ENCODE measurements at regions not wholly inside any gene's neighbourhood (a gene's known extent, or its start where the extent isn't known, plus 50 kb on each side); places are given as distances from the start of the nearest gene placed in this dataset.

- no peak for DNase-seq
- H4K91ac ChIP-seq (ENCODE audit: low read depth, low read length) = no peak overlapping the region
- H3K4me3 ChIP-seq (ENCODE audit: low read depth, low read length) = no peak overlapping the region
- H3K4me2 ChIP-seq (ENCODE audit: low read length) = no peak overlapping the region
- no peaks in the 10 kb centered on the region for H3K27me3 ChIP-seq (ENCODE audit: insufficient read depth, low read length)
- no peak overlapping the region for H2BK12ac ChIP-seq (ENCODE audit: low read length)
- peaks cover 9% of the 10 kb centered on the region for H3K9me3 ChIP-seq (ENCODE audit: insufficient read depth, low read depth, low read length)
- H3K36me3 ChIP-seq (ENCODE audit: control insufficient read depth in 1 of 2, insufficient read depth in 2 of 2, low read length in 2 of 2) = no peaks in the 10 kb centered on the region
- WGBS (ENCODE audit: extremely low coverage, insufficient coverage, insufficient read length) = no CpG with 5 or more reads among the region's 2 CpGs
- H3K9ac ChIP-seq (ENCODE audit: low read length) = no peak overlapping the region
- H4K12ac ChIP-seq (ENCODE audit: low read depth, low read length) = no peak overlapping the region
- no peak overlapping the region for H2AK5ac ChIP-seq (ENCODE audit: low read length)
- H2BK5ac ChIP-seq (ENCODE audit: low read depth, low read length, poor library complexity) = no peak overlapping the region
- no peaks in the 10 kb centered on the region for H3K79me1 ChIP-seq (ENCODE audit: low read length)
- H3K18ac ChIP-seq (ENCODE audit: low read length) = no peak overlapping the region
- H2BK120ac ChIP-seq (ENCODE audit: insufficient read depth, low read length, poor library complexity) = no peak overlapping the region
- no peak overlapping the region for H3K27ac ChIP-seq (ENCODE audit: low read depth, low read length)
- no peak overlapping the region for H2AFZ ChIP-seq (ENCODE audit: insufficient read depth, low read length, poor library complexity)
- no peak overlapping the region for H3K14ac ChIP-seq (ENCODE audit: low read length)
- H4K8ac ChIP-seq (ENCODE audit: low read depth, low read length) = no peak overlapping the region
- no peaks in the 10 kb centered on the region for H3K79me2 ChIP-seq (ENCODE audit: control insufficient read depth, insufficient read depth, low read length, poor library complexity)
- H3K4me1 ChIP-seq (ENCODE audit: control insufficient read depth in 1 of 2, insufficient read depth in 2 of 2, low read length in 2 of 2) = no peaks in the 10 kb centered on the region
- no peak overlapping the region for H3K4ac ChIP-seq (ENCODE audit: low read depth, low read length)
- no peak overlapping the region for H3K23ac ChIP-seq (ENCODE audit: low read length)
Observed at GRCh38 chr9:108663422-108663821, 192.4 kb downstream of the ACTL7B start.

- Histone ChIP-seq H4K12ac (ENCODE audit: low read depth, low read length) (no peak overlapping the region), H2AK5ac (ENCODE audit: low read length) (no peak overlapping the region), H3K9me3 (ENCODE audit: insufficient read depth, low read depth, low read length) (peaks cover 9% of the 10 kb centered on the region), H4K8ac (ENCODE audit: low read depth, low read length) (no peak overlapping the region), H3K4me2 (ENCODE audit: low read length) (no peak overlapping the region), H2BK120ac (ENCODE audit: insufficient read depth, low read length, poor library complexity) (no peak overlapping the region), H4K91ac (ENCODE audit: low read depth, low read length) (no peak overlapping the region), H3K36me3 (ENCODE audit: control insufficient read depth in 1 of 2, insufficient read depth in 2 of 2, low read length in 2 of 2) (no peaks in the 10 kb centered on the region), H2BK5ac (ENCODE audit: low read depth, low read length, poor library complexity) (no peak overlapping the region), H3K4ac (ENCODE audit: low read depth, low read length) (no peak overlapping the region), H3K79me1 (ENCODE audit: low read length) (no peaks in the 10 kb centered on the region), H3K27me3 (ENCODE audit: insufficient read depth, low read length) (no peaks in the 10 kb centered on the region), H3K27ac (ENCODE audit: low read depth, low read length) (no peak overlapping the region), H3K14ac (ENCODE audit: low read length) (no peak overlapping the region), H3K4me1 (ENCODE audit: control insufficient read depth in 1 of 2, insufficient read depth in 2 of 2, low read length in 2 of 2) (no peaks in the 10 kb centered on the region), H3K18ac (ENCODE audit: low read length) (no peak overlapping the region), H3K4me3 (ENCODE audit: low read depth, low read length) (no peak overlapping the region), H2AFZ (ENCODE audit: insufficient read depth, low read length, poor library complexity) (no peak overlapping the region), H3K79me2 (ENCODE audit: control insufficient read depth, insufficient read depth, low read length, poor library complexity) (no peaks in the 10 kb centered on the region), H3K9ac (ENCODE audit: low read length) (no peak overlapping the region), H3K23ac (ENCODE audit: low read length) (no peak overlapping the region), H2BK12ac (ENCODE audit: low read length) (no peak overlapping the region)
- DNase-seq = no peak
- WGBS (ENCODE audit: extremely low coverage, insufficient coverage, insufficient read length) = no CpG with 5 or more reads among the region's 4 CpGs
Observed at GRCh38 chr9:108662956-108663355, 192.8 kb downstream of the ACTL7B start.

- no peak overlapping the region for H2BK120ac ChIP-seq (ENCODE audit: insufficient read depth, low read length, poor library complexity)
- H2BK5ac ChIP-seq (ENCODE audit: low read depth, low read length, poor library complexity) = no peak overlapping the region
- no peak overlapping the region for H3K23ac ChIP-seq (ENCODE audit: low read length)
- no peak overlapping the region for H3K27ac ChIP-seq (ENCODE audit: low read depth, low read length)
- H3K4me3 ChIP-seq (ENCODE audit: low read depth, low read length) = no peak overlapping the region
- H3K4ac ChIP-seq (ENCODE audit: low read depth, low read length) = no peak overlapping the region
- no peak overlapping the region for H4K12ac ChIP-seq (ENCODE audit: low read depth, low read length)
- H3K9me3 ChIP-seq (ENCODE audit: insufficient read depth, low read depth, low read length) = peaks cover 9% of the 10 kb centered on the region
- H3K79me1 ChIP-seq (ENCODE audit: low read length) = no peaks in the 10 kb centered on the region
- H3K79me2 ChIP-seq (ENCODE audit: control insufficient read depth, insufficient read depth, low read length, poor library complexity) = no peaks in the 10 kb centered on the region
- no peak overlapping the region for H3K9ac ChIP-seq (ENCODE audit: low read length)
- H3K4me1 ChIP-seq (ENCODE audit: control insufficient read depth in 1 of 2, insufficient read depth in 2 of 2, low read length in 2 of 2) = no peaks in the 10 kb centered on the region
- no peak overlapping the region for H2AK5ac ChIP-seq (ENCODE audit: low read length)
- no CpG with 5 or more reads among the region's 6 CpGs for WGBS (ENCODE audit: extremely low coverage, insufficient coverage, insufficient read length)
- no peaks in the 10 kb centered on the region for H3K27me3 ChIP-seq (ENCODE audit: insufficient read depth, low read length)
- H4K8ac ChIP-seq (ENCODE audit: low read depth, low read length) = no peak overlapping the region
- H3K14ac ChIP-seq (ENCODE audit: low read length) = no peak overlapping the region
- no peak overlapping the region for H3K18ac ChIP-seq (ENCODE audit: low read length)
- H3K36me3 ChIP-seq (ENCODE audit: control insufficient read depth in 1 of 2, insufficient read depth in 2 of 2, low read length in 2 of 2) = no peaks in the 10 kb centered on the region
- no peak overlapping the region for H4K91ac ChIP-seq (ENCODE audit: low read depth, low read length)
- H3K4me2 ChIP-seq (ENCODE audit: low read length) = no peak overlapping the region
- H2AFZ ChIP-seq (ENCODE audit: insufficient read depth, low read length, poor library complexity) = no peak overlapping the region
- no peak overlapping the region for H2BK12ac ChIP-seq (ENCODE audit: low read length)
- DNase-seq = no peak
Observed at GRCh38 chr9:108662091-108662875, 193.5 kb downstream of the ACTL7B start.

GRCh38 chr9:108656566-108656965 is 199.2 kb downstream of the ACTL7B start:
- H3K27me3 ChIP-seq (ENCODE audit: insufficient read depth, low read length) = no peaks in the 10 kb centered on the region
- H4K8ac ChIP-seq (ENCODE audit: low read depth, low read length) = no peak overlapping the region
- H3K4ac ChIP-seq (ENCODE audit: low read depth, low read length) = no peak overlapping the region
- no peaks in the 10 kb centered on the region for H3K4me1 ChIP-seq (ENCODE audit: control insufficient read depth in 1 of 2, insufficient read depth in 2 of 2, low read length in 2 of 2)
- H2BK12ac ChIP-seq (ENCODE audit: low read length) = no peak overlapping the region
- H4K12ac ChIP-seq (ENCODE audit: low read depth, low read length) = no peak overlapping the region
- H3K27ac ChIP-seq (ENCODE audit: low read depth, low read length) = no peak overlapping the region
- no peak overlapping the region for H2AFZ ChIP-seq (ENCODE audit: insufficient read depth, low read length, poor library complexity)
- H3K4me3 ChIP-seq (ENCODE audit: low read depth, low read length) = no peak overlapping the region
- no peak overlapping the region for H2AK5ac ChIP-seq (ENCODE audit: low read length)
- DNase-seq = no peak
- H4K91ac ChIP-seq (ENCODE audit: low read depth, low read length) = no peak overlapping the region
- H3K23ac ChIP-seq (ENCODE audit: low read length) = no peak overlapping the region
- no peaks in the 10 kb centered on the region for H3K36me3 ChIP-seq (ENCODE audit: control insufficient read depth in 1 of 2, insufficient read depth in 2 of 2, low read length in 2 of 2)
- H2BK120ac ChIP-seq (ENCODE audit: insufficient read depth, low read length, poor library complexity) = no peak overlapping the region
- H3K79me2 ChIP-seq (ENCODE audit: control insufficient read depth, insufficient read depth, low read length, poor library complexity) = no peaks in the 10 kb centered on the region
- peaks cover 9% of the 10 kb centered on the region for H3K9me3 ChIP-seq (ENCODE audit: insufficient read depth, low read depth, low read length)
- H3K9ac ChIP-seq (ENCODE audit: low read length) = no peak overlapping the region
- H3K14ac ChIP-seq (ENCODE audit: low read length) = no peak overlapping the region
- no CpG with 5 or more reads among the region's 5 CpGs for WGBS (ENCODE audit: extremely low coverage, insufficient coverage, insufficient read length)
- H3K79me1 ChIP-seq (ENCODE audit: low read length) = no peaks in the 10 kb centered on the region
- H2BK5ac ChIP-seq (ENCODE audit: low read depth, low read length, poor library complexity) = no peak overlapping the region
- H3K4me2 ChIP-seq (ENCODE audit: low read length) = no peak overlapping the region
- no peak overlapping the region for H3K18ac ChIP-seq (ENCODE audit: low read length)
